Cardiac muscle cell (in vitro differentiated cells and primary cell): ENCODE measurements at regions not wholly inside any gene's neighbourhood (a gene's known extent, or its start where the extent isn't known, plus 50 kb on each side); places are given as distances from the start of the nearest gene placed in this dataset.
A peak's percentile ranks its signal among the peaks of the same experiment; 100 is the strongest.

Experiments
- DNase-seq, 2 donors: peaks; one replicate each; pipeline versions ENCODE4 v3.0.0 to v3.0.0-alpha.2; 2010 to 2017; ENCODE audit warnings: low read depth in 1 of 2, low spot score in 1 of 2
- H3K27ac ChIP-seq: fragments of 200-600 bp; sonication (generic); 2 replicates; pipeline ENCODE4 v1.5.1; 2016
- H3K27me3 ChIP-seq: fragments of 200-600 bp; sonication (generic); 2 replicates; pipeline ENCODE4 v1.6.0; 2016; ENCODE audit warnings: control low read depth
- H3K36me3 ChIP-seq: fragments of 200-600 bp; sonication (generic); 2 replicates; pipeline ENCODE4 v1.5.1; 2016; ENCODE audit warnings: control low read depth
- H3K4me1 ChIP-seq: fragments of 200-600 bp; sonication (generic); 2 replicates; pipeline ENCODE4 v1.8.1; 2017; ENCODE audit warnings: low read depth, mild to moderate bottlenecking, mixed run types
- H3K4me3 ChIP-seq: fragments of 200-600 bp; sonication (generic); 2 replicates; pipeline ENCODE4 v1.5.1; 2016; ENCODE audit warnings: mild to moderate bottlenecking
- H3K9me3 ChIP-seq: fragments of 200-600 bp; sonication (generic); 2 replicates; pipeline ENCODE4 v1.5.1; 2017; ENCODE audit warnings: low read depth, mild to moderate bottlenecking, control low read depth
- CTCF ChIP-seq: IDR thresholded peaks from 2 replicates; pipeline ENCODE4 v1.5.1; 2012; ENCODE audit warnings: low read depth, mild to moderate bottlenecking, low read length

- no peak for DNase-seq
- H3K27me3 ChIP-seq = no peaks in the 10 kb centered on the region
- H3K27ac ChIP-seq = no peak overlapping the region
- H3K4me3 ChIP-seq = no peak overlapping the region
- H3K4me1 ChIP-seq = no peaks in the 10 kb centered on the region
- TF ChIP-seq CTCF = no peak
- no peaks in the 10 kb centered on the region for H3K9me3 ChIP-seq
- H3K36me3 ChIP-seq = no peaks in the 10 kb centered on the region
Observed at GRCh38 chr11:106421676-106422292, 344.3 kb downstream of the AASDHPPT start.

DNA sequence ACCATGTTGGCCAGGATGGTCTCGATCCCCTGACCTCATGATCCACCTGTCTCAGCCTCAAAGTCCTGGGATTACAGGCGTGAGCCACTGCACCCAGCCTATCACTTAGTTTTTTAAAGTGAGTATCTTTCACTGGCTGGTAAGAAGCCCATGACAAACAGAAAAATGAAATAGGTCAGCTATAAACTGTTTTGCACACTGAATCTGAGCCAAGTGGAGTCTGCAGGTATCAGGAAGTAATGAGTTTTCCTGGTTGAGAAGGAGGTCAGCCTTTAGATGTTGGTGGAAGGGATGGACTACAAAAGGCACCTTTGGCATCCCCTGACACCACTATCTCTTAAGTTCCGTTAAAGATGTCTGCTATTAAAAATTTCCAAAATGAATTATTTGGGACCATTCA, 345.1 kb downstream of the AASDHPPT start:
- H3K27me3 ChIP-seq = no peaks in the 10 kb centered on the region
- no peak overlapping the region for H3K4me3 ChIP-seq
- H3K27ac ChIP-seq = no peak overlapping the region
- no peaks in the 10 kb centered on the region for H3K36me3 ChIP-seq
- TF ChIP-seq CTCF = no peak
- H3K9me3 ChIP-seq = no peaks in the 10 kb centered on the region
- no peak for DNase-seq
- H3K4me1 ChIP-seq = no peaks in the 10 kb centered on the region

GRCh38 chr11:106424111-106424510, 346.6 kb downstream of the AASDHPPT start:
- Histone ChIP-seq H3K4me3 (no peak overlapping the region), H3K4me1 (no peaks in the 10 kb centered on the region), H3K27ac (no peak overlapping the region), H3K36me3 (no peaks in the 10 kb centered on the region), H3K27me3 (no peaks in the 10 kb centered on the region), H3K9me3 (no peaks in the 10 kb centered on the region)
- no peak for TF ChIP-seq CTCF
- DNase-seq = peak in 1 of 2 donors; percentile 74

DNA sequence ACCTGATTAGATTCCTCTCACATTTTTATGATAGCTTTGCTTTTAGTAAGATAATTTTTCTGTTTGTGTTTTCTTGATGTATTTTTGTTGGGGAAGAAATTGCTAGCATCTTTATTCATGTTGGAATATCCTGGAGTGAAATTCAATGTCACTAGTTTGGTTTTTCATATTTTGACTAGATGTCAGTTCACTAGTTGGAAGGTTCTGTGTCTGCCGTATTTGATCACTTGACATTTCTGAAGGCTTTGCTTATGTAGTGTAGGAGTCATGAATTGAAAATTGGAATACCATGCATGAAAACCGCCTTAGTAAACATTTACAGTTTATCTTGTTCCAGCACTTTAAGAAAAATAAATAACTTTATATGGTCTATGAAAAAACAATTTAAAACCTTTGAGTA, 348.4 kb downstream of the AASDHPPT start:
- Histone ChIP-seq H3K27ac (no peak overlapping the region), H3K27me3 (no peaks in the 10 kb centered on the region)

GRCh38 chr11:106426696-106427095, 349.2 kb downstream of the AASDHPPT start:
- DNase-seq = no peak
- Histone ChIP-seq H3K27me3 (no peaks in the 10 kb centered on the region), H3K4me1 (no peaks in the 10 kb centered on the region), H3K4me3 (no peak overlapping the region), H3K36me3 (no peaks in the 10 kb centered on the region), H3K27ac (no peak overlapping the region), H3K9me3 (no peaks in the 10 kb centered on the region)
- TF ChIP-seq CTCF = no peak

More for the DNA sequence above, 348.4 kb downstream of the AASDHPPT start:
- Histone ChIP-seq H3K4me1 (no peaks in the 10 kb centered on the region), H3K36me3 (no peaks in the 10 kb centered on the region), H3K9me3 (no peaks in the 10 kb centered on the region), H3K4me3 (no peak overlapping the region)
- DNase-seq = no peak
- no peak for TF ChIP-seq CTCF

DNA sequence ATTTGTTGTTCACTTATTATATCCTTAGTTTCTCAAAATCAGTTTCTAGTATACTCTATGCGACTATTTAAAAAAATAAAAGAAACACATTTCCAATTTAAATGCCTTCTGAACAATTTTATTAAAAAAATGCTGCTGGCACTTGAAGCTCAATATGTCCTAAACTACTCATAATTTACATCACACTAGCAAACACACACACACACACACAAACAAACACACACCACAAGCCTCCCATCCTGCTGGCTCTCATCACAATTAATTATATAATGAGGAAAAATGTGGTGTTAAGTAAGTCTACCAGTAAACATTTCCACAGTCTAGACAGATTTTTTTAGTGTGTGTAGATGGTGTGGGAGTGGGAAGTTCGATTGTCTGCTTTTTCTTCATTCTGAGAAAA, 350.3 kb downstream of the AASDHPPT start:
- Histone ChIP-seq H3K27ac (no peak overlapping the region), H3K4me1 (no peaks in the 10 kb centered on the region), H3K4me3 (no peak overlapping the region), H3K27me3 (no peaks in the 10 kb centered on the region), H3K9me3 (no peaks in the 10 kb centered on the region), H3K36me3 (no peaks in the 10 kb centered on the region)
- no peak for TF ChIP-seq CTCF
- DNase-seq = no peak
